ENCODE measurements at regions not wholly inside any gene's neighbourhood (a gene's known extent, or its start where the extent isn't known, plus 50 kb on each side); places are given as distances from the start of the nearest gene placed in this dataset.

DNA sequence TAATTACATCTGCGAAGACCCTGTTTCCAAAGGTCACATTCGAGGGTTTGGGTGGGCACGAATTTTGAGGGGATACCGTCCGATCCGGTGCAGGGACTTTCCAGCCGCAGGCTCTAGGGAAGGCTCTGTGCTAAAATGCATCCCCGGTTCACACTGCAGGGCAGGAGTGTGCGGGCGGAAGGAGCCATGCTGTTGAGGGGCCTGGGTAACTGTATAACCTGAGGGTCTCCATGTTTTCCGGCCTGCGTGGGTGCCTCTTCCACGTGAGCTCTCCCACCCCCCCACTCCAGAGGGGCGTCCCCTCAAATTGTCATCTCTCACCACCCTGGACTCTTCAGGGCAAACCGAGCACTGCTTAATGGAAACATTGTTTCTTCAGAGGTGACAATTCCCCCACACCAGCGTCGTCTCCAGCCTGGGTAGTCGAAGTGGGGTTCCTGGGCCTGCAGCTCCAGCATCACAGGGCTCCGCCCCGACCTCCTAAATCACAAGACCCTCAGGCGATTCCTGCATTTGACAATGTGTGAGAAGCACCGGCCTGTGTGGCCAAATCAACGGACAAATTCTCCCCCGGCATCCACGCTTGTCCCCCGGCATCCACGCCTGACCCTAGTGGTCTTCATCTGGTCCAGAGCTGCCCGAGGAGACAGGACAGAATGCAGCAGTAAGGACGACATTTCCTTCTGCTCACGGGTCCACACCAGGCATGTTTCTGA is 51.2 kb downstream of the FOXL3 start:
- ATAC-seq (ENCODE audit: insufficient read depth, low read depth) (no peak), DNase-seq (no peak)
- no peaks in the 10 kb centered on the region for H3K36me3 ChIP-seq (ENCODE audit: insufficient read depth, low read length)
- H3K9ac ChIP-seq (ENCODE audit: low read depth, low read length): no peak overlapping the region
- no peaks in the 10 kb centered on the region for H3K4me1 ChIP-seq (ENCODE audit: insufficient read depth, low read length)
- H3K4me3 ChIP-seq (ENCODE audit: low read depth in 1 of 2, low read length in 2 of 2): no peak overlapping the region
- no peaks in the 10 kb centered on the region for H3K9me3 ChIP-seq (ENCODE audit: insufficient read depth, low read length, severe bottlenecking)
- no peaks in the 10 kb centered on the region for H3K27me3 ChIP-seq (ENCODE audit: insufficient read depth, low read length, poor library complexity)
- H3K27ac ChIP-seq (ENCODE audit: low read length): no peak overlapping the region
- H3K79me2 ChIP-seq (ENCODE audit: insufficient read depth, low read length): no peaks in the 10 kb centered on the region
- H3K4me2 ChIP-seq (ENCODE audit: insufficient read depth, low read length): no peak overlapping the region
- H4K20me1 ChIP-seq (ENCODE audit: insufficient read depth, low read length): no peaks in the 10 kb centered on the region
- H2AFZ ChIP-seq (ENCODE audit: low read depth, low read length): no peak overlapping the region
- TF ChIP-seq, protein P1, sequence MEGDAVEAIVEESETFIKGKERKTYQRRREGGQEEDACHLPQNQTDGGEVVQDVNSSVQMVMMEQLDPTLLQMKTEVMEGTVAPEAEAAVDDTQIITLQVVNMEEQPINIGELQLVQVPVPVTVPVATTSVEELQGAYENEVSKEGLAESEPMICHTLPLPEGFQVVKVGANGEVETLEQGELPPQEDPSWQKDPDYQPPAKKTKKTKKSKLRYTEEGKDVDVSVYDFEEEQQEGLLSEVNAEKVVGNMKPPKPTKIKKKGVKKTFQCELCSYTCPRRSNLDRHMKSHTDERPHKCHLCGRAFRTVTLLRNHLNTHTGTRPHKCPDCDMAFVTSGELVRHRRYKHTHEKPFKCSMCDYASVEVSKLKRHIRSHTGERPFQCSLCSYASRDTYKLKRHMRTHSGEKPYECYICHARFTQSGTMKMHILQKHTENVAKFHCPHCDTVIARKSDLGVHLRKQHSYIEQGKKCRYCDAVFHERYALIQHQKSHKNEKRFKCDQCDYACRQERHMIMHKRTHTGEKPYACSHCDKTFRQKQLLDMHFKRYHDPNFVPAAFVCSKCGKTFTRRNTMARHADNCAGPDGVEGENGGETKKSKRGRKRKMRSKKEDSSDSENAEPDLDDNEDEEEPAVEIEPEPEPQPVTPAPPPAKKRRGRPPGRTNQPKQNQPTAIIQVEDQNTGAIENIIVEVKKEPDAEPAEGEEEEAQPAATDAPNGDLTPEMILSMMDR (IDR thresholded peaks at IDR 0.05; ENCODE audit: borderline replicate concordance, extremely low read depth, low read length, poor library complexity, severe bottlenecking): no peak
- no peak for TF ChIP-seq EZH2 (IDR thresholded peaks at IDR 0.05; ENCODE audit: borderline replicate concordance, low read depth, low read length, severe bottlenecking)

DNA sequence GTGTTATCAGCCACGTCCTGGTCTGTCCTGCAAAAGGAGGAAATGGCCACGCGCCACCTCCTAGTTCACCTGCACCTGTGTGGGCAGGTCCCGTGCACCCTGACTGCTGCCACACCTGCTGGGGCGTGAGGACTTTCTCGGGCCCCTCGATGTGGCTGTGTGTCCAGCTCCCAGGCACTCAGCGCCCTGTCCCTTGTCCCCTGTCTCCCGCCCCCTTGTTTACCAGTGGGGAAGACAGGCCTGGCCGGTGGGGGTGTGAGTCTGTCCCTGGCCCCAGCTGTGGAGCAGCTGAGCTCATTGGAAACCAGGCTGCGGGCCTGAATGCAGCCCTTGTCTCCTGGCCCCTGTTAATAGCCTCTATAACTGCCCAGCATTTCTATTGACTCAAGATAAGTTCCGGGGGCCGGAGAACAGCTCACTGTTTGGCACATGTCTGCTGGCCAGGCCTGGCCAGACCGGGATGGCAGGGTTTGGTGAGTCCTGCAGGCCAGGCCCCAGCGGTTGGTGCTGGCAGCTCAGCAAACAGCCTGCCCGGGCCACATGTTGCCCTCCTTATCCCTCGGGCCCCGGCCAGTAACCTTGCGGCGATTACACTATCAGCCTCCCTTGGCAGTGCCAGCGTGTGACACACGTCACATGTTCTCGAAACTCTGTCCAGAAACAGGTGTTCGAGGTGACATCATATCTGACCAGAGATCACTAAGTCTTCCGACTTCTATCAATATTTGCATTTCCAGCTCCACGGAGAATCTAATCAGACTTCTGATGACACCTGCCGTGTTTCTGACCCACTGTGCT is 52.1 kb downstream of the FOXL3 start:
- Histone ChIP-seq H3K79me2 (ENCODE audit: insufficient read depth, low read length) (no peaks in the 10 kb centered on the region), H3K4me2 (ENCODE audit: insufficient read depth, low read length) (no peak overlapping the region), H3K27ac (ENCODE audit: low read length) (no peak overlapping the region), H3K4me1 (ENCODE audit: insufficient read depth, low read length) (no peaks in the 10 kb centered on the region), H3K9ac (ENCODE audit: low read depth, low read length) (no peak overlapping the region), H3K36me3 (ENCODE audit: insufficient read depth, low read length) (no peaks in the 10 kb centered on the region), H4K20me1 (ENCODE audit: insufficient read depth, low read length) (no peaks in the 10 kb centered on the region), H3K4me3 (ENCODE audit: low read depth in 1 of 2, low read length in 2 of 2) (no peak overlapping the region), H3K9me3 (ENCODE audit: insufficient read depth, low read length, severe bottlenecking) (no peaks in the 10 kb centered on the region), H2AFZ (ENCODE audit: low read depth, low read length) (no peak overlapping the region), H3K27me3 (ENCODE audit: insufficient read depth, low read length, poor library complexity) (no peaks in the 10 kb centered on the region)
- ATAC-seq (ENCODE audit: insufficient read depth, low read depth) (no peak), DNase-seq (no peak)
- TF ChIP-seq, protein P1 (IDR thresholded peaks at IDR 0.05; ENCODE audit: borderline replicate concordance, extremely low read depth, low read length, poor library complexity, severe bottlenecking): no peak
- TF ChIP-seq EZH2 (IDR thresholded peaks at IDR 0.05; ENCODE audit: borderline replicate concordance, low read depth, low read length, severe bottlenecking): no peak

DNA sequence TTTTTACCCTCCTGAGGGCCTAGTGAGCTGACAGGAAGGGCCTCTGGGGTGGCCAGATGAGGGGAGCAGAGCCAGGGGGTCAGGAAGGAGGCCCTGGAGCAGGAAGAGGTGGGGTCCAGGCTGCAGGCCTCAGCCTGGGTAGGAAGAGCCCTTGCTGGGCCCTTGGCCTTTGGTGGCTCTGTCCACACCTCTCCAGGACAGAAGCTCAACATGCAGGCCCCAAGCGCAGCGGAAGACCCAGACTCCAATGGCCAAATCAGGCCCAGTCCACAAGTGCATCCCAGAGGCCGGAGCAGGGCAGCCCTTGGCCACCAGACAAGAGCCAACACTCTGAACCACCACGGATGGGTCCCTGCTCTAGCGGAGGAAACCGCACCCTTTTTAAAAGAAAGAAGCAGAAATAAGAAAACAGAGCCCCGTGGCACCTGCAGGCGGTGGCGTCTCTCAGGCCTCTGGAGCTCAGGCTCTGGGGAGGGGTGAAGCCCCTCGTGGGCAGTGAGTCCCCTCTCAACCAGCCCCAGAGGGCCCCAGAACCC is 52.8 kb downstream of the FOXL3 start:
- Histone ChIP-seq H3K79me2 (ENCODE audit: insufficient read depth, low read length) (no peaks in the 10 kb centered on the region), H3K4me3 (ENCODE audit: low read depth in 1 of 2, low read length in 2 of 2) (no peak overlapping the region), H3K36me3 (ENCODE audit: insufficient read depth, low read length) (no peaks in the 10 kb centered on the region), H3K4me2 (ENCODE audit: insufficient read depth, low read length) (no peak overlapping the region), H3K9ac (ENCODE audit: low read depth, low read length) (no peak overlapping the region), H3K4me1 (ENCODE audit: insufficient read depth, low read length) (no peaks in the 10 kb centered on the region), H3K9me3 (ENCODE audit: insufficient read depth, low read length, severe bottlenecking) (no peaks in the 10 kb centered on the region), H3K27ac (ENCODE audit: low read length) (no peak overlapping the region), H2AFZ (ENCODE audit: low read depth, low read length) (no peak overlapping the region), H4K20me1 (ENCODE audit: insufficient read depth, low read length) (no peaks in the 10 kb centered on the region), H3K27me3 (ENCODE audit: insufficient read depth, low read length, poor library complexity) (no peaks in the 10 kb centered on the region)
- TF ChIP-seq, protein P1 (IDR thresholded peaks at IDR 0.05; ENCODE audit: borderline replicate concordance, extremely low read depth, low read length, poor library complexity, severe bottlenecking): no peak
- no peak for TF ChIP-seq EZH2 (IDR thresholded peaks at IDR 0.05; ENCODE audit: borderline replicate concordance, low read depth, low read length, severe bottlenecking)
- ATAC-seq (ENCODE audit: insufficient read depth, low read depth): no peak
- no peak for DNase-seq
